Kidney (tissue), 13 donors: ENCODE measurements at regions not wholly inside any gene's neighbourhood (a gene's known extent, or its start where the extent isn't known, plus 50 kb on each side); places are given as distances from the start of the nearest gene placed in this dataset.

Experiments
- DNase-seq, 5 donors: peaks; one replicate each; pipeline ENCODE4 v3.0.0-alpha.2; 2013 to 2020
- FAIRE-seq: peaks from 2 replicates; lab custom pipeline; 2012; peaks lifted over from hg19 to GRCh38; lab: Jason Lieb, UNC
- H3K27ac ChIP-seq, 2 donors: one replicate each; pipeline ENCODE4 v1.7.0; 2013; ENCODE audit warnings: low read depth in 2 of 2, low read length in 2 of 2, inconsistent platforms in 1 of 2
- H3K27me3 ChIP-seq: one replicate; pipeline ENCODE4 v1.7.1; 2013; ENCODE audit warnings: low read length, inconsistent platforms; ENCODE audit not compliant: control insufficient read depth, insufficient read depth
- H3K36me3 ChIP-seq, 3 donors: one replicate each; pipeline versions ENCODE4 v1.7.0 to v1.7.1; 2013; ENCODE audit warnings: low read length in 3 of 3, control low read depth in 1 of 3, inconsistent platforms in 1 of 3; ENCODE audit not compliant: insufficient read depth in 3 of 3, control insufficient read depth in 2 of 3
- H3K4me1 ChIP-seq, 3 donors: one replicate each; pipeline versions ENCODE4 v1.7.0 to v1.7.1; 2013; ENCODE audit warnings: low read length in 3 of 3, inconsistent platforms in 1 of 3, low read depth in 1 of 3; ENCODE audit not compliant: control insufficient read depth in 2 of 3, insufficient read depth in 2 of 3
- H3K4me3 ChIP-seq, 3 donors: one replicate each; pipeline versions ENCODE4 v1.7.0 to v1.8.1; 2013; ENCODE audit warnings: low read length in 3 of 3, control low read depth in 1 of 3, inconsistent platforms in 1 of 3
- H3K9ac ChIP-seq, 3 donors: one replicate each; pipeline versions ENCODE4 v1.7.0 to v1.7.1; 2013; ENCODE audit warnings: low read length in 3 of 3, control low read depth in 1 of 3, inconsistent platforms in 1 of 3
- H3K9me3 ChIP-seq, 3 donors: one replicate each; pipeline versions ENCODE4 v1.7.0 to v1.7.1; 2013; ENCODE audit warnings: low read length in 3 of 3, control low read depth in 1 of 3, inconsistent platforms in 1 of 3; ENCODE audit not compliant: control insufficient read depth in 2 of 3, insufficient read depth in 1 of 3
- CTCF ChIP-seq: IDR thresholded peaks from 3 replicates; pipeline ENCODE4 v1.5.1; 2012; ENCODE audit warnings: mild to moderate bottlenecking, moderate library complexity, borderline replicate concordance; ENCODE audit not compliant: insufficient read depth; ENCODE audit errors: extremely low read depth
- intact Hi-C: fragments of 100-400 bp; cut with DNase I; formaldehyde crosslinking; loops from one replicate; pipeline ENCODE4 v1.11.1; 2022
- donor health status: control.
- donor health status: control.
- donor health status: control.
- donor health status: control.
- donor health status: control.
- donor health status: DM: yes; HTN: yes; CAD: no.
- donor health status: Normal renal cell carcinoma (clear cell type).

- H3K36me3 ChIP-seq, result no peaks in the 10 kb centered on the region
- no peaks in the 10 kb centered on the region for H3K4me1 ChIP-seq
- no peaks in the 10 kb centered on the region for H3K27me3 ChIP-seq
- FAIRE-seq (no peak), DNase-seq (peak in 4 of 5 donors; percentile 69 to 85 (median 71))
- intact Hi-C loops, result no loop called here
- TF ChIP-seq CTCF, result peak; percentile 54
- H3K4me3 ChIP-seq, result no peak overlapping the region
- H3K9me3 ChIP-seq, result no peaks in the 10 kb centered on the region
- no peak overlapping the region for H3K27ac ChIP-seq
- H3K9ac ChIP-seq, result no peak overlapping the region
Observed at GRCh38 chr2:237154082-237154638, 68.5 kb downstream of the COPS8 start.

- intact Hi-C loops, result no loop called here
- DNase-seq (no peak), FAIRE-seq (no peak)
- Histone ChIP-seq H3K27ac (no peak overlapping the region), H3K36me3 (no peaks in the 10 kb centered on the region), H3K4me3 (no peak overlapping the region), H3K9ac (no peak overlapping the region), H3K9me3 (no peaks in the 10 kb centered on the region), H3K27me3 (no peaks in the 10 kb centered on the region), H3K4me1 (no peaks in the 10 kb centered on the region)
- TF ChIP-seq CTCF, result no peak
Observed at GRCh38 chr2:237154884-237155851, 69.5 kb downstream of the COPS8 start.

- Histone ChIP-seq H3K4me3 (no peak overlapping the region), H3K4me1 (no peaks in the 10 kb centered on the region), H3K9me3 (no peaks in the 10 kb centered on the region), H3K27me3 (no peaks in the 10 kb centered on the region), H3K36me3 (no peaks in the 10 kb centered on the region), H3K27ac (no peak overlapping the region), H3K9ac (no peak overlapping the region)
- TF ChIP-seq CTCF, result no peak
- intact Hi-C loops, result no loop called here
- peak in 1 of 5 donors; percentile 19 for DNase-seq
- no peak for FAIRE-seq
Observed at GRCh38 chr2:237156031-237156856, 70.6 kb downstream of the COPS8 start.
